GM21576 (cell line): ENCODE measurements at regions not wholly inside any gene's neighbourhood (a gene's known extent, or its start where the extent isn't known, plus 50 kb on each side); places are given as distances from the start of the nearest gene placed in this dataset.

Source experiments
- ATAC-seq: cut with Tn5 transposase; IDR thresholded peaks from one replicate; pipeline ENCODE4 v1.9.1; 2021; ENCODE audit warnings: mild to moderate bottlenecking, moderate library complexity; ENCODE audit not compliant: unreplicated experiment

GRCh38 chr3:188053710-188054380, 100.1 kb upstream of the LPP start:
- ATAC-seq, result no peak

DNA sequence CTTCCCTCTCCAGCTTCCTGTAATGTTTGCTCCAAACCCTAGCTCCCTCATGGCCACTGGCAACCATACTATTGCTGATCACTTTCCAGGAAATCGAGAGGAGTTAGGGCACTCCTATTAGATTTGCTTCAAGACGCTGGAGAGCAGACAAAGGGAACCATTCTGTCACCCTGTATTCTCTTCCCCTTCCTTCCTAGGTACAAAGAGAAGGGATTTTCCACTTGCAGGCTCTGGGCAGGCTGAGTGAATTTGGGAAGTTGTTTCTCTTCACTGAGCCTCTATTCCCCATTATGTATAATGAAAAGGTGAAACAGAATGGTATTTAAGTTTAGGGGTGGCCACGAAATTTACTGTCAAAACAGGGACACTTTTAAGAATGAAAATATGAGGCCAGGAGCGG, 99.4 kb upstream of the LPP start:
- ATAC-seq, result no peak

- no peak for ATAC-seq
Observed at GRCh38 chr3:188055388-188055787, 98.6 kb upstream of the LPP start.

DNA sequence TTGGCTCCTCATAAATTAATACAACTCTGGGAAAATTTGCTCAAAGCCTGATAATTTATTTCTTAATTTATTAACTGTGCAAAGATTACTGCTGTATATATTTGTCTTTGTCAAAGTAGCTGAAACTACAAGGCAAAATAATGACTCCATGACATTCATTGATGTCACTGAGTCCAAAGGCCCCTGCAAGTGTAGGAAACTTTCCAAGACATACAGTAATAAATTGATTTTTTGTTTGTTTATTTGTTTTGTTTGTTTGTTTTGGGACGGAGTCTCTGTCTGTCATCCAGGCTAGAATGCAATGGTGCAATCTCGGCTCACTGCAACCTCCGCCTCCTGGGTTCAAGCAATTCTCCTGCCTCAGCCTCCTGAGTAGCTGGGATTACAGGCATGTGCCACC, 96.8 kb upstream of the LPP start:
- ATAC-seq, result no peak

- no peak for ATAC-seq
Observed at GRCh38 chr3:188058569-188059184, 95.3 kb upstream of the LPP start.

DNA sequence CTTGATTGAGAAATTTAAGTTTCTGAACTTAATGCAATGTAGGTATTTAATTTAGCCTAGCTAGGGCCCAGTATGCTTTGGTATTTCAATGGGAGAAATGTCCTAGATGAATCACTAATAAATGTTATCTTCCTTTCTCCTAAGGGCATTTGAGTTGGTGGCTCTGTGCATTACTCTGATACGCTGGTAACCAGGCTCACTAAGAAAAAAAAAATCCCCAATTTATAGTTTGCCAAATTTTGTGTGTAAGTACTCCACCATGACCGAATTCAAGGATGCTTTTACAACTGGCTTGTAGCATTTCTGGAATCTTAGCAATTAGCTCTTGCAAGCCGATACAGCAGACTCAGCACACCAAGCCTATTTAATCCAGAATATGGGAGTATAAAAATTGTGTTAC, 94.6 kb upstream of the LPP start:
- no peak for ATAC-seq

DNA sequence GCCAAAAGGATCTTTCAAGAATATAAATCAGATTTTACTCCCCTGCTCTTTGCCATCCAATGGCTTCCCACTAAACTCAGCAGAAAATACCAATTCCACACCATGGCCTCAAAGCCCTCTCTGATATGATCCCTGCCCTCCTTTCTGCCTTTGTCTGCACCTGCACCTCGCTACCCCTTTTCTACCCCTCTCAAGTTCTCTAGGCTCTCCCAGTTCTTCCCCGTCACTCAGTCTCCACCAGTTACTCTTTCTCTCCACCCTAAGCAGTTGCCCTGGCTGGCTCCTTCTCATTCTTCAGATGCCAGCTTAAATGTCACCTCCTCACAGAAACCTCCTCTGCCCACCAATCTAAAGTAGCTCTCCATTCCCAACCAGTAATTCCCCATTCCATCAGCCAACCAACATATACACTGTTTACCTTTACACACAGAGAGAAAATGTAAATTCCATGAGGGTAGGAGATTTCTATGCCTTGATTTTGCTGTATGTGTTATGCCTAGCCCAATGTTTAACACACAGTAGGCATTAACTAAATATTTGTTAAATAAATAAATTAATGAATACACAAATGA, 93.6 kb upstream of the LPP start:
- ATAC-seq, result no peak

GRCh38 chr3:188060840-188061544, 93.0 kb upstream of the LPP start:
- ATAC-seq, result no peak

- ATAC-seq, result no peak
Observed at GRCh38 chr3:188062216-188062615, 91.7 kb upstream of the LPP start.

GRCh38 chr3:188064831-188065493, 89.0 kb upstream of the LPP start:
- ATAC-seq, result no peak

DNA sequence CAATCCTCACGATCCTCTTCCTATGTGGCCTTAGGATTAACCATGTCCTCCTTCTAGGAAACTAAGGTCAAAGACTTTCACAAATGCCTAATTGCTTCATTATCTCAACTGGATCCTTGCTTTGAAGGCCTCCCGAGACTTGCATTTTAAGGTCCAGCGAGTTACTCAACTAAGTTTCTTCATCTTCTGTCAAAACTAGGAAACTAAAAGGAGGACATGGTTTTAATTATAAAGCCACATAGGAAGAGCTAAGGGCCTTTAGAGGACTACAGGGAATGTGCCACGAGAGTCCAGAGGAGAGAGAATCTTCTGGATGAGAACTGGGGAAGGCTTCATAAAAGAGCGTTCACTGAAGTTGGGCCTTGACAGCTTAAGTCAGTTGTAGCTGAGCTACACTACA, 87.8 kb upstream of the LPP start:
- ATAC-seq, result no peak

DNA sequence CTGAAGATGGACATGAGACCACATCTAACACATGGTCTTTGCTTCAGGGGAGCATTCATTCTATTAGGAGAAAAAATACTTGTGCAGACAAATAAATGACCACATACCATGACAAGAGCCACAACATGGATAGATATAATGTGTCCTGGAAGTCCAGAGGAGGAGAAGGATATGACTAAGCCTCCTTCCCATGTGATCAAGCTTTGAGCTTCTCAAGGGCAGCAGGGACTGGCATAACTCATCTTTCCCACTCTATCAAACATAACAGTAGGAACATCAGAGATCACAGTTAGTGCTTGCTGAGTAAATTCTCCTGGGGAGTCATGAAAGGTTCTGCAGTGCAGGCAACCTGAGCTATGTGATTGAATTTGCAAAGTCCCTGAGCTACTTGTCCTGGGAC, 86.0 kb upstream of the LPP start:
- ATAC-seq, result no peak

GRCh38 chr3:188068342-188068741, 85.6 kb upstream of the LPP start:
- no peak for ATAC-seq

GRCh38 chr3:188071636-188072035, 82.3 kb upstream of the LPP start:
- ATAC-seq, result no peak

DNA sequence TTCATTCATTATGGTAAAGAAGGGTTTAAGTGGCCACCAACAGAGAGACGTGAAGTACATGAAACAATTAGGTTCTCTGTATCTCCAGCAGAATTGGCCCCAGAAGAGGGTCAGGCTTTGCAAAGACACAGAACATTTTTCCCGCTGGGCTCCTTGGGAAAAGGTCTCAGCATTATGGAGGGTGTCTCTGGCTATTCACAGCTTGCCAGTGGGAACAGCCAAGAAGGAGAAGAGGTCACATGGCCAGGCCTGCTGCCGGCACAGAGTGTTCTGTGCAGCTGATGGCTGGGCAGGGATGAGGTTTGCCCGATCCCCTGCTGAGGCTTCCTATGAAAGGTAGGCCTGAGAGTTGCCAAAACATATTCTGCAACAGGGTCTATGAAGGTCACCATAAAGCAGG, 77.8 kb upstream of the LPP start:
- ATAC-seq, result no peak

DNA sequence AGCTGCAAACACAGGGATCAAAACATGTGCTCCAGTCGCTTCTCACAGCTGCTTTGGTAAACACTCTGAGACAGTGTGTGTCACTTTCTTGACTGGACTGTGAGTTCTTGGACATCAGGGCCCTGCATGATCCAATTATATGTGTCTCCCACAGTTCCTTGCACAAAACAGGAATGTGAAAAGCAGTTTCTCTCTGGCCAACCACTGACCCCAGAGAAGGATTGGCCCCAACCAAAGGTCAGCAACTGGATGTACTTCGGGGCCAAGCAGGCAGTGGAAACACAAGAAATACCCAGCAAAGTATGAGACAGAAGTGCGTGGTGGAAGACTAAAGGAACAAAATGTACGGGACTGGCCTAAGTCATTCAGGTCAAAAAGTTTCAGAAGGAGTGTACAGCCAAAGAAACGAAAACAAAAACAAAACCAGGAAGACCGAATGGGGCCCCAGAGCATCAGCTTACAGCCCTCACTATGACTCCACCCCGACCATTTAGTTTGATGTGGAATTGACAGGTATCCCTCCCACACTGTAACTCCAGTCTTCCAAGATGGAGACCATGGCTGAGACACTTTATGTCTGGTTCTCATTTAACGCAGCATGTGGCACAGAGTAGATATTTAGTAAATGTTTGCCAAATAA, 76.7 kb upstream of the LPP start:
- no peak for ATAC-seq

- ATAC-seq, result no peak
Observed at GRCh38 chr3:188080091-188080490, 73.9 kb upstream of the LPP start.

DNA sequence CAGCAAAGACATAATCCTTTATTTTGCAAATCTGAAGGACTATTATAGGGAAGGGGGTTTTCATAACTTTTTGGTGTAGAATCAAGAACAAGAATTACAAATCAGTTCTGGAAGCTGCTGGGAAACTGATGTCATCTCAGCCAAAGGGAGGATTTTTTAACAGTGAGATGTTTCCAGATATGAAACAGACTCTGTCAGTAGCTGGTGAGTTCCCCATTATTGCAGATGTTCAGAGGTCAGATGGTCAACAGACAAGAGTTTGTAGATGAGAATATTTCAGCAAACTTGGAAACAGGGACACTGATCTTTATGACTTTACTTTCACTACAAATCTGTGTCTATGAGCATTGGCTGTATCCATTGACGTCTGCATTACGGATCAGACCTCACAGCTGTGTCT, 71.9 kb upstream of the LPP start:
- ATAC-seq, result no peak

DNA sequence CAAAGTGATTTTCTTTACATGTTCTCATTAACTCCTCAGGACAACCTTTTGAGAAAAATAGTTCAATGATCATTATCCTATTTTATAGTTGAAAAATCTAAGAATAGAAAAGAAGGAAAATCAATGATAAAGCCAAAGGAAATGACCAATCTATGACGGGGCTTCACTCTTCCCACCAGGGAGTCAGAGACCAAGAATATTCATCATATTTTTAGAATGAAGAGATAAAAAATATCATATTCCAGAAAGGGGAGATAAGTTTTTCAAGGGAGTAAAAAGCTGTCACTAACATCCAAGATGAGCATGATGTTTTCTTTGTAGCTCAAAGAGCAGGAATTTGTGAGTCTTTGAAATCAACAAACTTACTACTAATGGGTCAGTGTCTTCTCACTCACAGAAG, 71.5 kb upstream of the LPP start:
- ATAC-seq, result no peak

- no peak for ATAC-seq
Observed at GRCh38 chr3:188083011-188083410, 70.9 kb upstream of the LPP start.
